ENCODE measurements at regions not wholly inside any gene's neighbourhood (a gene's known extent, or its start where the extent isn't known, plus 50 kb on each side); places are given as distances from the start of the nearest gene placed in this dataset.

- peaks cover 12% of the 10 kb centered on the region for H3K27me3 Mint-ChIP-seq
- H3K27me3 ChIP-seq (ENCODE audit: control insufficient read depth in 1 of 2, insufficient read depth in 2 of 2, low read length in 2 of 2) = peaks cover 1 to 4% of the 10 kb centered on the region in 2 experiments
- TF ChIP-seq CTCF (IDR thresholded peaks at IDR 0.05) = no peak
- no peak overlapping the region for H3K4me3 ChIP-seq (ENCODE audit: low read length)
- H3K36me3 ChIP-seq (ENCODE audit: insufficient read depth, low read length) = no peaks in the 10 kb centered on the region
- no peak overlapping the region for H3K27ac ChIP-seq (ENCODE audit: low read depth in 1 of 2, low read length in 2 of 2)
- H3K36me3 Mint-ChIP-seq (ENCODE audit: low read depth) = no peaks in the 10 kb centered on the region
- H3K4me3 Mint-ChIP-seq = no peak overlapping the region
- CTCF ChIA-PET = no interaction called here
- no peak for DNase-seq
- no peaks in the 10 kb centered on the region for H3K4me1 ChIP-seq (ENCODE audit: insufficient read depth, low read length)
- no peaks in the 10 kb centered on the region for H3K4me1 Mint-ChIP-seq (ENCODE audit: low read depth)
- intact Hi-C loops (cut with DNase I, micrococcal nuclease) = no loop called here
- no peaks in the 10 kb centered on the region for H3K9me3 ChIP-seq (ENCODE audit: control insufficient read depth in 1 of 2, insufficient read depth in 1 of 2, low read length in 2 of 2)
- no peaks in the 10 kb centered on the region for H3K9me3 Mint-ChIP-seq
- POLR2A ChIA-PET = interaction anchor here (1.3 kb wide), 1 partner anchor 12 kb away, joined by 3 read pairs; no protein-coding TSS in a partner anchor
- H3K27ac Mint-ChIP-seq = no peak overlapping the region
- ATAC-seq (ENCODE audit: poor library complexity) = no peak
Measured at GRCh38 chr21:41098481-41099042, 69.4 kb upstream of the BACE2 start.

GRCh38 chr21:41100826-41101550 is 67.0 kb upstream of the BACE2 start:
- ATAC-seq (ENCODE audit: poor library complexity) (no peak), DNase-seq (no peak)
- Mint-ChIP-seq H3K27ac (no peak overlapping the region), H3K4me3 (no peak overlapping the region), H3K4me1 (ENCODE audit: low read depth) (no peaks in the 10 kb centered on the region), H3K9me3 (no peaks in the 10 kb centered on the region), H3K36me3 (ENCODE audit: low read depth) (no peaks in the 10 kb centered on the region), H3K27me3 (peaks cover 26% of the 10 kb centered on the region)
- no peaks in the 10 kb centered on the region for H3K36me3 ChIP-seq (ENCODE audit: insufficient read depth, low read length)
- intact Hi-C loops (cut with DNase I, micrococcal nuclease) = no loop called here
- no peak overlapping the region for H3K27ac ChIP-seq (ENCODE audit: low read depth in 1 of 2, low read length in 2 of 2)
- H3K4me3 ChIP-seq (ENCODE audit: low read length) = no peak overlapping the region
- no peaks in the 10 kb centered on the region for H3K9me3 ChIP-seq (ENCODE audit: control insufficient read depth in 1 of 2, insufficient read depth in 1 of 2, low read length in 2 of 2)
- ChIA-PET CTCF (no interaction called here), POLR2A (no interaction called here)
- TF ChIP-seq CTCF (IDR thresholded peaks at IDR 0.05) = no peak
- H3K27me3 ChIP-seq (ENCODE audit: control insufficient read depth in 1 of 2, insufficient read depth in 2 of 2, low read length in 2 of 2) = peaks cover 6 to 11% of the 10 kb centered on the region in 2 experiments
- H3K4me1 ChIP-seq (ENCODE audit: insufficient read depth, low read length) = no peaks in the 10 kb centered on the region

GRCh38 chr21:41102281-41102680 is 65.7 kb upstream of the BACE2 start:
- Histone ChIP-seq H3K27me3 (ENCODE audit: control insufficient read depth in 1 of 2, insufficient read depth in 2 of 2, low read length in 2 of 2) (peaks cover 4 to 16% of the 10 kb centered on the region in 2 experiments), H3K27ac (ENCODE audit: low read depth in 1 of 2, low read length in 2 of 2) (no peak overlapping the region), H3K4me3 (ENCODE audit: low read length) (no peak overlapping the region), H3K4me1 (ENCODE audit: insufficient read depth, low read length) (no peaks in the 10 kb centered on the region), H3K9me3 (ENCODE audit: control insufficient read depth in 1 of 2, insufficient read depth in 1 of 2, low read length in 2 of 2) (no peaks in the 10 kb centered on the region), H3K36me3 (ENCODE audit: insufficient read depth, low read length) (no peaks in the 10 kb centered on the region)
- no peak overlapping the region for H3K27ac Mint-ChIP-seq
- intact Hi-C loops (cut with DNase I, micrococcal nuclease) = no loop called here
- no peak overlapping the region for H3K4me3 Mint-ChIP-seq
- no peaks in the 10 kb centered on the region for H3K4me1 Mint-ChIP-seq (ENCODE audit: low read depth)
- ATAC-seq (ENCODE audit: poor library complexity) (no peak), DNase-seq (no peak)
- no peak for TF ChIP-seq CTCF (IDR thresholded peaks at IDR 0.05)
- H3K9me3 Mint-ChIP-seq = no peaks in the 10 kb centered on the region
- H3K27me3 Mint-ChIP-seq = peaks cover 26% of the 10 kb centered on the region
- H3K36me3 Mint-ChIP-seq (ENCODE audit: low read depth) = no peaks in the 10 kb centered on the region
- CTCF ChIA-PET = no interaction called here
- POLR2A ChIA-PET = no interaction called here

Data from CD4-positive, alpha-beta T cell (primary cell).